Trophoblast cell (in vitro differentiated cells and primary cell): ENCODE measurements at regions not wholly inside any gene's neighbourhood (a gene's known extent, or its start where the extent isn't known, plus 50 kb on each side); places are given as distances from the start of the nearest gene placed in this dataset.

Experiments
- DNase-seq, 2 donors: peaks; one replicate each; pipeline ENCODE4 v3.0.0-alpha.2; 2016
- H2AFZ ChIP-seq: 2 replicates; pipeline ENCODE4 v1.6.1; 2013; ENCODE audit warnings: low read length, moderate library complexity, mild to moderate bottlenecking; ENCODE audit not compliant: insufficient read depth, poor library complexity
- H2AK5ac ChIP-seq: 2 replicates; pipeline ENCODE4 v1.6.1; 2013; ENCODE audit warnings: mild to moderate bottlenecking, low read length
- H2BK120ac ChIP-seq: 2 replicates; pipeline ENCODE4 v1.6.1; 2013; ENCODE audit warnings: low read length, mild to moderate bottlenecking, moderate library complexity; ENCODE audit not compliant: insufficient read depth, poor library complexity
- H2BK12ac ChIP-seq: 2 replicates; pipeline ENCODE4 v1.6.1; 2013; ENCODE audit warnings: mild to moderate bottlenecking, low read length, moderate library complexity
- H2BK5ac ChIP-seq: 2 replicates; pipeline ENCODE4 v1.6.1; 2013; ENCODE audit warnings: low read length, low read depth, moderate library complexity, mild to moderate bottlenecking; ENCODE audit not compliant: poor library complexity
- H3K14ac ChIP-seq: 2 replicates; pipeline ENCODE4 v1.6.1; 2013; ENCODE audit warnings: mild to moderate bottlenecking, low read length
- H3K18ac ChIP-seq: 2 replicates; pipeline ENCODE4 v1.6.1; 2013; ENCODE audit warnings: mild to moderate bottlenecking, low read length
- H3K23ac ChIP-seq: 2 replicates; pipeline ENCODE4 v1.6.1; 2013; ENCODE audit warnings: low read length
- H3K27ac ChIP-seq: 2 replicates; pipeline ENCODE4 v1.5.1; 2013; ENCODE audit warnings: low read depth, mild to moderate bottlenecking, inconsistent platforms, low read length, moderate library complexity
- H3K27me3 ChIP-seq: 2 replicates; pipeline ENCODE4 v1.6.1; 2013; ENCODE audit warnings: inconsistent platforms, mild to moderate bottlenecking, low read length, moderate library complexity; ENCODE audit not compliant: insufficient read depth
- H3K36me3 ChIP-seq, 2 experiments: 1 replicate in 1 of 2; 2 replicates in 1 of 2; pipeline ENCODE4 v1.6.1; 2013; ENCODE audit warnings: low read length in 2 of 2, mild to moderate bottlenecking in 2 of 2, moderate library complexity in 1 of 2; ENCODE audit not compliant: insufficient read depth in 2 of 2, control insufficient read depth in 1 of 2
- H3K4ac ChIP-seq: 2 replicates; pipeline ENCODE4 v1.6.1; 2013; ENCODE audit warnings: low read depth, mild to moderate bottlenecking, low read length, moderate library complexity
- H3K4me1 ChIP-seq, 2 experiments: 1 replicate in 1 of 2; 2 replicates in 1 of 2; pipeline ENCODE4 v1.6.1; 2013; ENCODE audit warnings: low read length in 2 of 2, mild to moderate bottlenecking in 2 of 2, moderate library complexity in 1 of 2; ENCODE audit not compliant: insufficient read depth in 2 of 2, control insufficient read depth in 1 of 2
- H3K4me2 ChIP-seq: 2 replicates; pipeline ENCODE4 v1.6.1; 2013; ENCODE audit warnings: inconsistent platforms, mild to moderate bottlenecking, low read length, moderate library complexity
- H3K4me3 ChIP-seq: 2 replicates; pipeline ENCODE4 v1.5.1; 2013; ENCODE audit warnings: mild to moderate bottlenecking, low read depth, low read length, inconsistent platforms
- H3K79me1 ChIP-seq: one replicate; pipeline ENCODE4 v1.6.1; 2013; ENCODE audit warnings: low read length
- H3K79me2 ChIP-seq: 2 replicates; pipeline ENCODE4 v1.6.1; 2013; ENCODE audit warnings: low read length, mild to moderate bottlenecking; ENCODE audit not compliant: control insufficient read depth, insufficient read depth, poor library complexity
- H3K9ac ChIP-seq: 2 replicates; pipeline ENCODE4 v1.6.1; 2013; ENCODE audit warnings: mild to moderate bottlenecking, low read length
- H3K9me3 ChIP-seq: 2 replicates; pipeline ENCODE4 v1.6.1; 2013; ENCODE audit warnings: low read depth, mild to moderate bottlenecking, control low read depth, inconsistent platforms, low read length; ENCODE audit not compliant: insufficient read depth
- H4K12ac ChIP-seq: 2 replicates; pipeline ENCODE4 v1.6.1; 2013; ENCODE audit warnings: low read depth, mild to moderate bottlenecking, low read length, moderate library complexity
- H4K8ac ChIP-seq: 2 replicates; pipeline ENCODE4 v1.6.1; 2013; ENCODE audit warnings: low read depth, mild to moderate bottlenecking, low read length, moderate library complexity
- H4K91ac ChIP-seq: one replicate; pipeline ENCODE4 v1.6.1; 2013; ENCODE audit warnings: low read depth, mild to moderate bottlenecking, low read length, moderate library complexity
- WGBS: extraction: QIAGEN DNeasy Blood & Tissue Kit; methylation state at CpG from one replicate; pipeline ENCODE4 v1.1.7; 2013; ENCODE audit warnings: missing lambda C conversion rate; ENCODE audit not compliant: insufficient read length, insufficient coverage; ENCODE audit errors: extremely low coverage; 5-methylcytosine and 5-hydroxymethylcytosine counted together

DNA sequence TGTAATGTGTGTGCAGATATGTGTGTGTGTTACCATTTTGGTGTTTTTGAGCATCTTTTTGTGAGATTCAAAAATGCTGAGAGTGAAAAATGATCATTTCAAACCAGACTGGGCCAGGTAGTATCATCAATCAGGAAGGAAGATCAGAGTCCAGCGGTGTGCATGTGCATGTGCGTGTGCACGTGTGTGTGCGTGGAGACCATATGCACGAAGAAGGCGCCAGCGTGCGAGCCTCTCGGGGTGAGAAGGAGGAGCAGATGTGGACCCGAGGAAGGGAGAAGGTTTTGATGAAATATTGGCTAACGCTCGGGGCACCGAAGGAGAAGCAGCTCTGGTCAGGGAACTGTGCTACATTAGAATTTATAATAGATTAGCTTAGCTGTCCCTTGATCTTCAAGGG, 516.4 kb downstream of the CCDC171 start:
- Histone ChIP-seq H3K9me3 (no peaks in the 10 kb centered on the region), H3K14ac (no peak overlapping the region), H3K4me3 (no peak overlapping the region), H2BK120ac (no peak overlapping the region), H3K79me2 (no peaks in the 10 kb centered on the region), H3K4me1 (peaks cover 10 to 13% of the 10 kb centered on the region in 2 experiments), H3K4ac (no peak overlapping the region), H4K12ac (no peak overlapping the region), H4K8ac (no peak overlapping the region), H4K91ac (no peak overlapping the region), H2AFZ (no peak overlapping the region), H3K27me3 (no peaks in the 10 kb centered on the region), H2BK5ac (no peak overlapping the region), H3K18ac (no peak overlapping the region), H2BK12ac (no peak overlapping the region), H3K79me1 (no peaks in the 10 kb centered on the region), H3K4me2 (no peak overlapping the region), H2AK5ac (no peak overlapping the region), H3K27ac (no peak overlapping the region), H3K9ac (no peak overlapping the region), H3K36me3 (no peaks in the 10 kb centered on the region), H3K23ac (no peak overlapping the region)
- DNase-seq, result no peak
- no CpG with 5 or more reads among the region's 13 CpGs for WGBS

DNA sequence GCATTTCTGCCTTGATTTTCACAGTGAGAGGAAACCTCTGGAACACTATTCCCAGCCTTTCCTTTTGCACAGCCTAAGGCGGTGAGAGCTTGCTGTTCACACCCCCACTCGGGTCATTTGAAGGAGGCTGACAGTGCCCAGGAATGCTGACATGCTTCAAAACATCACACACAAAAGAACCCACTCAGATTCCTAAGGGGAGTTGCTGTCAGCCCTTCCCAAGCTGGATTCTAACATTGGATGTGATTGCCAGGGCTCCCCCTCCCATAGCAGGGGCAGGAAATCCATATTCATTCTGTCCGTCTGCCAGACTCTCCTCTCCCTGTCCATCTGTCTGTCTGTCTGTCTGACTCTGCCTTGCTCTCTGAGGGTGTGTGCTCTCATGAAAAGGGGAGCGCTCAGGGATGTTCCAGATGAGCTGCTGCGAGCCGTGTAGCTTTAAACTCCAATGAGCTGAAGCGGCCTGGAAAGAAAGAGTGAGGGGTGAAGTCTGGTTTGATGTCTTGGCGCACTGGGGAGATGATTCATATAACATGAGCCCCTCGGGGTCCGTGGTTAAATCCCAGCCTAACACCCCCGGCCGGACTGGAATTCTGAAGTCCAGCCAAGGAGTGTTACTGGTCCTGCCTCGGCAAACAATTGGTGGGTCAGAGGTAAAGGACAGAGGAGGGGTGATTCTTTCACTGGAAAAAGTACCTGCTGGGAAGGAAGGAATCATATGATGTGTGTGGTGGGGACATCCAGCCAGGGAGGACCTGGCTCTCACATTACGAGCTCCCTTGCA, 517.0 kb downstream of the CCDC171 start:
- Histone ChIP-seq H3K14ac (no peak overlapping the region), H4K8ac (no peak overlapping the region), H2AFZ (no peak overlapping the region), H3K18ac (no peak overlapping the region), H3K4me3 (no peak overlapping the region), H3K79me2 (no peaks in the 10 kb centered on the region), H3K4me2 (no peak overlapping the region), H4K91ac (no peak overlapping the region), H3K4me1 (peaks cover 10 to 13% of the 10 kb centered on the region in 2 experiments), H3K79me1 (no peaks in the 10 kb centered on the region), H3K27ac (no peak overlapping the region), H2AK5ac (no peak overlapping the region), H3K27me3 (no peaks in the 10 kb centered on the region), H2BK120ac (no peak overlapping the region), H3K9ac (no peak overlapping the region), H3K9me3 (no peaks in the 10 kb centered on the region), H3K36me3 (no peaks in the 10 kb centered on the region), H2BK12ac (no peak overlapping the region), H3K4ac (no peak overlapping the region), H3K23ac (no peak overlapping the region), H4K12ac (no peak overlapping the region), H2BK5ac (no peak overlapping the region)
- no peak for DNase-seq
- no CpG with 5 or more reads among the region's 14 CpGs for WGBS

DNA sequence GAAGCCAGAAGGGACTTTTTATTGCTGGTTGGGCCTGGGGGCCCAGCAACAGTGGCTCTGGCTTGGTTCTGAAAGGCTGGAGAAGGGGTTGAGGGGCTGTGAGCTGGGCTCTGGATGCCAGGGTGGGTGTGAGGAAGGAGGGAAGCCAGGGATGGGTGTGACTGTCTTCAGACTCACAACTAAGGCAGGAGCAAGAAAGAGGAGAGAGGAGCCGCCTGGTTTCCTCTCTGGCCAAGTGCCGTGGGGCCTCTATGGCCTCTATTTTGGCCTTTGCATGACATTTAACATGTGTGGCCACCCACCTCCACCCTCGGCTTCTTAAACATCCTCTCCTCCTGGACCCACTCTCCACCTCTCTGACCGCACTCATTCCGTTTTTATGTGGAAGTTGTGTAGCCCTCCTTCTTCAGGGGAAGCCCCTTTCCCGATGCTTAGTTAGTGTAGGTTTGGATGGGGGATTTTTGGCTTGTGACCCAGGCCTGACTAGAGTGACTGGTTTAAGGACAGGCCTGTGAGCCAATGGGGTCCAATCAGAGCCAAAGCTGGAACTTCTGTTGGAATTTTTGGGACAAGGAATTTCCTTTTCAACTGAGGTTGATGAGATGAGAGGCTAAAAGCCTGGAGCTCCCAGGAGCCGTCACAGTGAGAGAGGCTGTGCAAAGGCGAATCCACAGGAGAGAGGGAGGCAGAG, 517.8 kb downstream of the CCDC171 start:
- no CpG with 5 or more reads among the region's 8 CpGs for WGBS
- Histone ChIP-seq H3K79me1 (no peaks in the 10 kb centered on the region), H3K4ac (no peak overlapping the region), H3K23ac (no peak overlapping the region), H3K27ac (no peak overlapping the region), H3K79me2 (no peaks in the 10 kb centered on the region), H4K91ac (no peak overlapping the region), H3K4me3 (no peak overlapping the region), H2AK5ac (no peak overlapping the region), H3K9me3 (no peaks in the 10 kb centered on the region), H3K4me1 (peaks cover 10 to 13% of the 10 kb centered on the region in 2 experiments), H3K4me2 (no peak overlapping the region), H2AFZ (no peak overlapping the region), H2BK120ac (no peak overlapping the region), H3K27me3 (no peaks in the 10 kb centered on the region), H3K36me3 (no peaks in the 10 kb centered on the region), H3K9ac (no peak overlapping the region), H4K12ac (no peak overlapping the region), H2BK5ac (no peak overlapping the region), H4K8ac (no peak overlapping the region), H3K14ac (no peak overlapping the region), H3K18ac (no peak overlapping the region), H2BK12ac (no peak overlapping the region)
- DNase-seq, result no peak

DNA sequence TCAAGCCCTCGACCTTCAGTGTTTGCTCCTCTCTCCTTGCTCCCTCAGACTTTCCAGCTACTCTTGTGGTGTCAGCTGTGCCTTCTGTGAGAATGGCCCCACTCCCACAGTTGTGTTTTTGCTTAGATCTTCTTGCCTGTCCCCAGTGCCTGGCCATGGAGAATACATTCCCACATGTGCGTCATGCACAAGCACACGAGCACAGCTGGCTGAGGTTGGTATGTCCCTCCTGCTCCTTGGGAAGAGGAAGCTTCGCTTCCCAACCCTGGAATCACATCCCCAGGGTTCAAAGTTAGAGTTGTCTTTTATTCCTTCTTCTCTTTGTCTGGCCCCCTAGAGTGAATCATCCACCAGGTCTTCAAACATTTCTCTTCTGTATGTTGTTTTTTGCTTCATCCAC, 518.6 kb downstream of the CCDC171 start:
- no peak overlapping the region for H3K4me3 ChIP-seq
- H3K14ac ChIP-seq, result no peak overlapping the region
- H2AFZ ChIP-seq, result no peak overlapping the region
- H3K27ac ChIP-seq, result no peak overlapping the region
- no peaks in the 10 kb centered on the region for H3K36me3 ChIP-seq
- H3K79me2 ChIP-seq, result no peaks in the 10 kb centered on the region
- no peaks in the 10 kb centered on the region for H3K79me1 ChIP-seq
- no peak overlapping the region for H4K91ac ChIP-seq
- H3K23ac ChIP-seq, result no peak overlapping the region
- H4K8ac ChIP-seq, result no peak overlapping the region
- no peak overlapping the region for H2BK5ac ChIP-seq
- DNase-seq, result no peak
- no peak overlapping the region for H4K12ac ChIP-seq
- no peak overlapping the region for H3K9ac ChIP-seq
- no peak overlapping the region for H2AK5ac ChIP-seq
- no peak overlapping the region for H3K4me2 ChIP-seq
- no peaks in the 10 kb centered on the region for H3K27me3 ChIP-seq
- no peak overlapping the region for H3K4ac ChIP-seq
- peaks cover 10 to 13% of the 10 kb centered on the region in 2 experiments for H3K4me1 ChIP-seq
- H2BK120ac ChIP-seq, result no peak overlapping the region
- no peak overlapping the region for H3K18ac ChIP-seq
- no peaks in the 10 kb centered on the region for H3K9me3 ChIP-seq
- no peak overlapping the region for H2BK12ac ChIP-seq
- no CpG with 5 or more reads among the region's 4 CpGs for WGBS
